ENCODE measurements at regions not wholly inside any gene's neighbourhood (a gene's known extent, or its start where the extent isn't known, plus 50 kb on each side); places are given as distances from the start of the nearest gene placed in this dataset.

DNA sequence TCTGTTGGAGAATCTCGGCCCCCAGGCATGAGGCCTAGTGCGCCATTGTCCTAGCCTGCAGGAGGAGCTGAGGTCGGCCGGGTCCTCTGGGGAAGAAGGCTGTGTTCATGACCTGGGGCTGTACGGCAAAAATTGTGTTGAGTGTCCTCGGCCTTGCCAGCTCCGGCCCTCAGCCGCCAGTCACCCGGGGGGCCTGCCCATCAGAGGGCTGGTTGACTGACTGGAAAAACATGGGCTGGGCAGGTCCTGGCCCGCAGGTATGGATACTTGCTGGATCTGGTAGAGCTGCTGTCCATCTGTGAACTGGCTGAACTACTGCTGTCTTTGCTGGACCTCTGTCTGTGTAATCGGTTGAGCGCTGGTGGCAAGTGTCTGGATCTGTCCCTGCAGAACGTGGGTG is 136.7 kb upstream of the GAS1 start:
- Histone ChIP-seq H3K36me3 (no peaks in the 10 kb centered on the region), H3K27me3 (replicated peaks; ENCODE audit: insufficient read depth) (no peaks in the 10 kb centered on the region), H3K27ac (no peak overlapping the region), H3K4me1 (ENCODE audit: control insufficient read depth in 1 of 2, low read depth in 2 of 2) (peaks cover 6 to 34% of the 10 kb centered on the region in 2 donors), H3K4me3 (no peak overlapping the region), H3K9me3 (no peaks in the 10 kb centered on the region)
- no peak for ATAC-seq (ENCODE audit: insufficient number of reproducible peaks, low FRiP score, low read depth)
- no peak for DNase-seq (ENCODE audit: low spot score)
- TF ChIP-seq, protein P1, sequence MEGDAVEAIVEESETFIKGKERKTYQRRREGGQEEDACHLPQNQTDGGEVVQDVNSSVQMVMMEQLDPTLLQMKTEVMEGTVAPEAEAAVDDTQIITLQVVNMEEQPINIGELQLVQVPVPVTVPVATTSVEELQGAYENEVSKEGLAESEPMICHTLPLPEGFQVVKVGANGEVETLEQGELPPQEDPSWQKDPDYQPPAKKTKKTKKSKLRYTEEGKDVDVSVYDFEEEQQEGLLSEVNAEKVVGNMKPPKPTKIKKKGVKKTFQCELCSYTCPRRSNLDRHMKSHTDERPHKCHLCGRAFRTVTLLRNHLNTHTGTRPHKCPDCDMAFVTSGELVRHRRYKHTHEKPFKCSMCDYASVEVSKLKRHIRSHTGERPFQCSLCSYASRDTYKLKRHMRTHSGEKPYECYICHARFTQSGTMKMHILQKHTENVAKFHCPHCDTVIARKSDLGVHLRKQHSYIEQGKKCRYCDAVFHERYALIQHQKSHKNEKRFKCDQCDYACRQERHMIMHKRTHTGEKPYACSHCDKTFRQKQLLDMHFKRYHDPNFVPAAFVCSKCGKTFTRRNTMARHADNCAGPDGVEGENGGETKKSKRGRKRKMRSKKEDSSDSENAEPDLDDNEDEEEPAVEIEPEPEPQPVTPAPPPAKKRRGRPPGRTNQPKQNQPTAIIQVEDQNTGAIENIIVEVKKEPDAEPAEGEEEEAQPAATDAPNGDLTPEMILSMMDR (IDR thresholded peaks at IDR 0.05) = no peak

DNA sequence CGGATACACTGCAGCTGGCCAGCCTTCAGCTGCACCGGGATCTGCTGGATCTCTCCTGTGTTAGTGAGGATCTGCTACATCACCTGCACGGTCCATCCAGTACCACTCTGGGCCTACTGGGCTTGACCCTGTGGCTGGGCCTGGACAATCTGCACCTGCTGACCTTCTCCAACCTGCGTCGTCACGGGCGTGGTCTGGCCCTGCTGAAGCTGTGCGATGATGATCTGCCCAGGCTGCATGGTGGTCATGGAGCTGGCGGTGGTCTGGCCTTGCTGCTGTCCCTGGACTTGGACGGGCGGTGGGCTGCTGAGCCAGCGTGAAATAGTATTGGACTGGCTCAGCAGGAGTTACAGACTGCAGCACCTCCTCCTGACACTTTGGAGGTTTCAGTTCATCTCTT is 137.1 kb upstream of the GAS1 start:
- Histone ChIP-seq H3K4me1 (ENCODE audit: control insufficient read depth in 1 of 2, low read depth in 2 of 2) (peaks cover 6 to 34% of the 10 kb centered on the region in 2 donors), H3K4me3 (no peak overlapping the region), H3K27ac (no peak overlapping the region), H3K27me3 (replicated peaks; ENCODE audit: insufficient read depth) (no peaks in the 10 kb centered on the region), H3K36me3 (no peaks in the 10 kb centered on the region), H3K9me3 (no peaks in the 10 kb centered on the region)
- TF ChIP-seq, protein P1 (IDR thresholded peaks at IDR 0.05) = no peak
- ATAC-seq (ENCODE audit: insufficient number of reproducible peaks, low FRiP score, low read depth) (no peak), DNase-seq (ENCODE audit: low spot score) (no peak)

DNA sequence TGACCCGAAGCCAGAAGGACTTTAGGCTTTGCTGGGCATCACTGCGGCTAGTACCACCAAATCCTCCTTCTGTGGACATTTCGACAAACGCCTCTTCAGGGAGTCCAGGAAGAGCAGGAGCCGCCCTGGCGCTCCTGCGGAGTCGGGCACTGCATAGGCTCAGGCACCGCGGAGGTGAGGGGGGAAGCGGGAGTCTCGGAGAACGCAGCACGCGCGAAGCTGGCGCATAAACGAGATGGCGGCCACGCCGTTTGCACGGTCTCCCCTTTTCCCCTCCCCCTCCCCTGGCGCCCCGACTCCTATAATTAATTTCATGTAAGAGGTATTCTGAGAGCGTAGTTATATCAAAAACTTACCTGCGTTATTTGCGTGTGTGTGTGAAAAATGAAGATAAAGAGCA is 137.8 kb upstream of the GAS1 start:
- Histone ChIP-seq H3K4me3 (no peak overlapping the region), H3K36me3 (no peaks in the 10 kb centered on the region), H3K27me3 (replicated peaks; ENCODE audit: insufficient read depth) (no peaks in the 10 kb centered on the region), H3K4me1 (ENCODE audit: control insufficient read depth in 1 of 2, low read depth in 2 of 2) (peaks cover 6 to 34% of the 10 kb centered on the region in 2 donors), H3K9me3 (no peaks in the 10 kb centered on the region), H3K27ac (no peak overlapping the region)
- no peak for ATAC-seq (ENCODE audit: insufficient number of reproducible peaks, low FRiP score, low read depth)
- DNase-seq (ENCODE audit: low spot score) = no peak
- TF ChIP-seq, protein P1 (IDR thresholded peaks at IDR 0.05) = no peak

DNA sequence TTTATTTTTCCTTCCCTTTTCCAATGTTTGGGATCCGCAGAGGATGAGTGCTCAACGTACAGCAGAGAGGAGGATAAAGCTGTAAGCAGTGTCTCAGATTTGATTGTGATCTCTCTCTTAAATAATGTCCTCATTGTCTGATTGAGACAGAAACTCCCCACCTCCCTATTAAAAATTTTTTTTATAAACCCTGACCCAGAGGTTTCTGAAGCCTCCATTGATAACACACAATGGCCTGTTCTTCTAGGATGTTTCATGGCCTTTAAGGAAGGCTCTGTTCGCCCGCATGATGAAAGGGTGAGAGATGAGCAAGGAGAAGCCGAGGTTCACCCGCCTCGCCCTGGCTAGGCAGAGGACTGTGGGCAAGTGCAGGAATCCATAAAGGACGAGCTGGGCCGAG is 138.2 kb upstream of the GAS1 start:
- Histone ChIP-seq H3K36me3 (no peaks in the 10 kb centered on the region), H3K4me3 (no peak overlapping the region), H3K4me1 (ENCODE audit: control insufficient read depth in 1 of 2, low read depth in 2 of 2) (peaks cover 6 to 34% of the 10 kb centered on the region in 2 donors), H3K27ac (no peak overlapping the region), H3K27me3 (replicated peaks; ENCODE audit: insufficient read depth) (no peaks in the 10 kb centered on the region), H3K9me3 (no peaks in the 10 kb centered on the region)
- TF ChIP-seq, protein P1 (IDR thresholded peaks at IDR 0.05) = no peak
- no peak for DNase-seq (ENCODE audit: low spot score)
- no peak for ATAC-seq (ENCODE audit: insufficient number of reproducible peaks, low FRiP score, low read depth)

DNA sequence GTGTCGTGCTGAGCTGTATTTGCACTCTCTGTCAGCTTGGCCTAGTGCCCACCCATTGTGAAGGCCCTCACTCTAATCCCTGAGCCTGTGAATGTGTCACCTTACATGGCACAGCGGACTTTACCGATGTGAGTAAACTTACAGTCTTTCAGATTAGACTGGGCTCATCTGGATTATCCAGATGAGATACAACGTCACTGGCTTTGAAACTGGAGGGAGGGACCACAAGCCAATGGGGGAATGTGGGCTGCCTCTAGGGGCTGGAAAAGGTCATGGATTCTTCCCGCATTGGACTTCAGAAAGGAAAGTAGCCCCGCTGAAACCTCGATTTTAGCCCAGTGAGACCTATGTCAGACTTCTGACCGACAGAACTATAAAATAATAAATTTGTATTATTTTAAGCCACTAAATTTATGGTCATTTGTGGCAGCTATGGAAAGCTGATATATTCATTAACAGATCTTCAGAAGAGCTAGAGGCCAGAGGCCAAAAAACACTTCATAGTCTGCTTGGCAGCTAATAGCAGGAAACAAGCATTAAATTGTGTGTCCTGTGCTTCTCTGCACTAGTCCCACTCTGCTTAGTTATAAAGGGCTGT is 139.0 kb upstream of the GAS1 start:
- H3K4me3 ChIP-seq = no peak overlapping the region
- H3K27ac ChIP-seq = no peak overlapping the region

More for the DNA sequence above, 139.0 kb upstream of the GAS1 start:
- Histone ChIP-seq H3K27me3 (replicated peaks; ENCODE audit: insufficient read depth) (no peaks in the 10 kb centered on the region), H3K4me1 (ENCODE audit: control insufficient read depth in 1 of 2, low read depth in 2 of 2) (peaks cover 6 to 26% of the 10 kb centered on the region in 2 donors), H3K9me3 (no peaks in the 10 kb centered on the region), H3K36me3 (no peaks in the 10 kb centered on the region)
- TF ChIP-seq, protein P1 (IDR thresholded peaks at IDR 0.05) = no peak
- ATAC-seq (ENCODE audit: insufficient number of reproducible peaks, low FRiP score, low read depth) = no peak
- no peak for DNase-seq (ENCODE audit: low spot score)
